HepG2 (cell line): ENCODE measurements at regions not wholly inside any gene's neighbourhood (a gene's known extent, or its start where the extent isn't known, plus 50 kb on each side); places are given as distances from the start of the nearest gene placed in this dataset.

Experiments used
- ATAC-seq: fragments of 200-7000 bp; cut with Tn5 transposase; 3 replicates; pipeline ENCODE4 v1.9.1; 2020; ENCODE audit warnings: mild to moderate bottlenecking, moderate library complexity
- BruUV-seq: library from RNA; stranded (reverse); fragments of 400-500 nt; replicated peaks from 2 replicates; lab custom pipeline; 2021; lab: Mats Ljungman, UMichigan
- CTCF ChIA-PET: fragments of 300-600 bp; formaldehyde crosslinking; extraction: SDS; loops from one replicate; lab custom pipeline; 2021; ENCODE audit warnings: low total read pairs, inconsistent platforms, low intra/inter-chr PET ratio; lab: Yijun Ruan, JAX
- POLR2A ChIA-PET: fragments of 350-600 bp; sonication (Branson Sonifier 250); formaldehyde crosslinking; loops from one replicate; lab custom pipeline; 2020; ENCODE audit warnings: antibody characterized with exemption, inconsistent platforms; lab: Yijun Ruan, JAX
- DNase-seq: peaks from one replicate; pipeline ENCODE4 v3.0.0-alpha.2; 2015; ENCODE audit warnings: low spot score
- FAIRE-seq: peaks from 3 replicates; lab custom pipeline; 2011; peaks lifted over from hg19 to GRCh38; lab: Jason Lieb, UNC
- H2AFZ ChIP-seq: one replicate; pipeline ENCODE4 v1.6.1; 2011; ENCODE audit warnings: low read length, inconsistent platforms
- H3K27ac ChIP-seq: fragments of 300-600 bp; 3 replicates; pipeline ENCODE4 v1.8.0; 2011; ENCODE audit warnings: mixed run types, mild to moderate bottlenecking, mixed read lengths, low read length, inconsistent platforms; ENCODE audit not compliant: insufficient read depth; ENCODE audit errors: extremely low read length
- H3K27me3 ChIP-seq, 2 experiments: fragments of 200-600 bp in 1 of 2; 2 replicates in 1 of 2; 3 replicates in 1 of 2; pipeline versions ENCODE4 v1.6.0 to v1.8.0; 2011; ENCODE audit warnings: low read length in 2 of 2, mild to moderate bottlenecking in 2 of 2, moderate library complexity in 2 of 2, inconsistent platforms in 1 of 2; ENCODE audit not compliant: insufficient read depth in 2 of 2, control insufficient read depth in 1 of 2
- H3K36me3 ChIP-seq, 2 experiments: fragments of 200-600 bp in 1 of 2; replicated peaks in 1 of 2; 2 replicates in 1 of 2; 3 replicates in 1 of 2; pipeline versions ENCODE4 v1.5.1 to v1.8.0; 2011; ENCODE audit warnings: low read length in 2 of 2, inconsistent platforms in 1 of 2; ENCODE audit not compliant: insufficient read depth in 2 of 2, control insufficient read depth in 1 of 2
- H3K4me1 ChIP-seq: 2 replicates; pipeline ENCODE4 v1.5.1; 2012; ENCODE audit warnings: low read length, inconsistent platforms; ENCODE audit not compliant: insufficient read depth
- H3K4me2 ChIP-seq: 2 replicates; pipeline ENCODE4 v1.6.0; 2011; ENCODE audit warnings: low read depth, low read length, inconsistent platforms
- H3K4me3 ChIP-seq, 3 experiments: fragments of 200-600 bp in 1 of 3; sonication (generic), shearing (Covaris generic) in 1 of 3; replicated peaks in 1 of 3; 2 replicates each; pipeline ENCODE4 v1.5.1; 2011 to 2016; ENCODE audit warnings: low read length in 3 of 3, inconsistent platforms in 2 of 3, low read depth in 2 of 3, mild to moderate bottlenecking in 2 of 3, control low read depth in 1 of 3, mixed read lengths in 1 of 3; ENCODE audit not compliant: insufficient read depth in 1 of 3
- H3K79me2 ChIP-seq: one replicate; pipeline ENCODE4 v1.6.1; 2011; ENCODE audit warnings: low read length, inconsistent platforms; ENCODE audit not compliant: insufficient read depth
- H3K9ac ChIP-seq: 2 replicates; pipeline ENCODE4 v1.6.0; 2011; ENCODE audit warnings: mild to moderate bottlenecking, low read depth, low read length, inconsistent platforms; ENCODE audit not compliant: insufficient read depth
- H3K9me3 ChIP-seq: 2 replicates; pipeline ENCODE4 v1.5.1; 2012; ENCODE audit warnings: mild to moderate bottlenecking, low read length
- H4K20me1 ChIP-seq: 2 replicates; pipeline ENCODE4 v1.6.0; 2011; ENCODE audit warnings: inconsistent platforms, mild to moderate bottlenecking, low read length, moderate library complexity; ENCODE audit not compliant: insufficient read depth
- CHD4 ChIP-seq: fragments of 200-600 bp; sonication (generic); IDR thresholded peaks from 2 replicates; pipeline ENCODE4 v1.7.0; 2017; ENCODE audit warnings: mild to moderate bottlenecking, low read length, borderline replicate concordance
- MBD4 ChIP-seq: IDR thresholded peaks from 2 replicates; pipeline ENCODE4 v1.6.1; 2012; ENCODE audit warnings: low read length, inconsistent platforms, borderline replicate concordance
- NFKB2 ChIP-seq: sonication (generic); formaldehyde crosslinking; IDR thresholded peaks from 2 replicates; pipeline ENCODE4 v1.4.0; 2020; ENCODE audit warnings: missing genetic modification reagents, borderline replicate concordance
- NFYC ChIP-seq: IDR thresholded peaks from 2 replicates; pipeline ENCODE4 v1.6.1; 2016; ENCODE audit warnings: missing genetic modification reagents, missing compliant biosample characterization
- SALL1 ChIP-seq: sonication (generic); formaldehyde crosslinking; IDR thresholded peaks from 2 replicates; pipeline ENCODE4 v1.8.0; 2022; ENCODE audit warnings: mild to moderate bottlenecking, missing genetic modification reagents
- U2AF1 ChIP-seq: fragments of 200-400 bp; formaldehyde crosslinking; optimal IDR thresholded peaks from 2 replicates; pipeline ENCODE3; 2017; ENCODE audit warnings: mild to moderate bottlenecking, low read depth, low read length
- ZFP36L1 ChIP-seq: sonication (generic); formaldehyde crosslinking; IDR thresholded peaks from 2 replicates; pipeline ENCODE4 v1.8.0; 2022; ENCODE audit warnings: mild to moderate bottlenecking, missing genetic modification reagents, moderate library complexity
- ZNF17 ChIP-seq: sonication (generic); formaldehyde crosslinking; IDR thresholded peaks from 2 replicates; pipeline ENCODE4 v1.5.0; 2020; ENCODE audit warnings: mild to moderate bottlenecking, missing genetic modification reagents
- ZNF773 ChIP-seq: sonication (generic); formaldehyde crosslinking; IDR thresholded peaks from 2 replicates; pipeline ENCODE4 v1.4.0; 2020; ENCODE audit warnings: missing genetic modification reagents, borderline replicate concordance
- WGBS: methylation state at CpG from one replicate; pipeline ENCODE4 v1.1.6; 2017; ENCODE audit warnings: low lambda C conversion rate; 5-methylcytosine and 5-hydroxymethylcytosine counted together
- in situ Hi-C: cut with HindIII; loops from 2 replicates; pipeline ENCODE4 v1.10.0; 2017; ENCODE audit warnings: low pct_unique_long_range_greater_than_20kb; ENCODE audit not compliant: extremely low pct_ligation_motif_present
- intact Hi-C: fragments of 100-400 bp; cut with micrococcal nuclease; formaldehyde crosslinking; loops from one replicate; pipeline ENCODE4 v1.10.0; 2022; ENCODE audit not compliant: unreplicated experiment
- TF ChIP-seq, protein P1 (sequence below): IDR thresholded peaks from 2 replicates; pipeline ENCODE4 v1.6.1; 2016; ENCODE audit warnings: low read depth

DNA sequence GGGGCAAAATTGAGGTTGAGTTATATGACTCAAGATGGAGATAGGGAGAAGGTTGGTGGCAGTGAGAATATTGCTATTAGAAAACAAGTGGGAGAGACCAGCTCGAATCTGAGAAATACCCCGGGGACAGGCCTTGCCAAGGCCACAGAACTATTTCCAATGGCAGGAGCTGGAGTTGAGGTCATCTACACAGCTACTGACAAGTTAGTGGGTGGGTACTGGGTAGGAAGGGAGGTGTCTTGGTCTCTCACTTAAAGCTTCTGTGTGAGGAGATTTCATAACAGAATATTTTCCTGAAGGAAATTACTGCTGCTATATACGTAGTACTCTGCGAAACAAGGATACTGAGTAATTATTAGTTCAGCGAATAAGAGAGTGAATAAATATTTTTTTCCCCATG, 69.4 kb upstream of the ITPRID2 start:
- no TSS peak for BruUV-seq
- ChIA-PET POLR2A (no interaction called here), CTCF (no interaction called here)
- ATAC-seq: no peak
- in situ Hi-C loops: no loop called here
- Histone ChIP-seq H3K4me3 (no peak overlapping the region), H3K79me2 (no peaks in the 10 kb centered on the region), H3K9ac (no peak overlapping the region), H3K27ac (no peak overlapping the region), H4K20me1 (no peaks in the 10 kb centered on the region), H3K27me3 (no peaks in the 10 kb centered on the region), H3K4me2 (no peak overlapping the region), H3K4me1 (no peaks in the 10 kb centered on the region), H2AFZ (no peak overlapping the region), H3K36me3 (no peaks in the 10 kb centered on the region), H3K9me3 (no peaks in the 10 kb centered on the region)
- DNase-seq: no peak
- 37% methylated on average over 5 of the region's 5 CpGs for WGBS
- no peak for FAIRE-seq
- TF ChIP-seq ZNF17 (CRISPR knock-in tag): no peak
- no peak for TF ChIP-seq SALL1
- no peak for TF ChIP-seq ZNF773 (CRISPR knock-in tag)
- no peak for TF ChIP-seq U2AF1
- no peak for TF ChIP-seq NFKB2
- no peak for TF ChIP-seq MBD4
- TF ChIP-seq NFYC (CRISPR knock-in tag): no peak
- no peak for TF ChIP-seq ZFP36L1 (CRISPR knock-in tag)
- no peak for TF ChIP-seq CHD4
- TF ChIP-seq, protein P1, sequence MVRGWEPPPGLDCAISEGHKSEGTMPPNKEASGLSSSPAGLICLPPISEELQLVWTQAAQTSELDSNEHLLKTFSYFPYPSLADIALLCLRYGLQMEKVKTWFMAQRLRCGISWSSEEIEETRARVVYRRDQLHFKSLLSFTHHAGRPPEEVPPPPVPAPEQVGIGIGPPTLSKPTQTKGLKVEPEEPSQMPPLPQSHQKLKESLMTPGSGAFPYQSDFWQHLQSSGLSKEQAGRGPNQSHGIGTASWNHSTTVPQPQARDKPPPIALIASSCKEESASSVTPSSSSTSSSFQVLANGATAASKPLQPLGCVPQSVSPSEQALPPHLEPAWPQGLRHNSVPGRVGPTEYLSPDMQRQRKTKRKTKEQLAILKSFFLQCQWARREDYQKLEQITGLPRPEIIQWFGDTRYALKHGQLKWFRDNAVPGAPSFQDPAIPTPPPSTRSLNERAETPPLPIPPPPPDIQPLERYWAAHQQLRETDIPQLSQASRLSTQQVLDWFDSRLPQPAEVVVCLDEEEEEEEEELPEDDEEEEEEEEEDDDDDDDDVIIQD (CRISPR knock-in tag): no peak
- intact Hi-C loops: no loop called here
